Testis (tissue), 2 donors: ENCODE measurements at regions not wholly inside any gene's neighbourhood (a gene's known extent, or its start where the extent isn't known, plus 50 kb on each side); places are given as distances from the start of the nearest gene placed in this dataset.

Experiments
- DNase-seq: peaks from one replicate; pipeline ENCODE4 v3.0.0-alpha.2; 2019
- H3K27ac ChIP-seq, 2 donors: fragments of 200-600 bp; sonication (generic); one replicate each; pipeline ENCODE4 v1.5.1; 2019
- H3K27me3 ChIP-seq: fragments of 200-600 bp; sonication (generic); one replicate; pipeline ENCODE4 v1.5.1; 2019
- H3K36me3 ChIP-seq: fragments of 200-600 bp; sonication (generic); one replicate; pipeline ENCODE4 v1.5.1; 2017; ENCODE audit warnings: low read depth; ENCODE audit errors: missing control alignments
- H3K4me1 ChIP-seq: fragments of 200-600 bp; sonication (generic); one replicate; pipeline ENCODE4 v1.5.1; 2019
- H3K4me3 ChIP-seq, 2 donors: fragments of 200-600 bp; sonication (generic); one replicate each; pipeline ENCODE4 v1.5.1; 2017 to 2019
- H3K9me3 ChIP-seq: fragments of 200-600 bp; sonication (generic); one replicate; pipeline ENCODE4 v1.5.1; 2017
- POLR2A ChIP-seq: fragments of 450-650 bp; IDR thresholded peaks from one replicate; pipeline ENCODE4 v1.6.1; 2017; ENCODE audit warnings: antibody characterized with exemption, mild to moderate bottlenecking, moderate library complexity
- WGBS, 2 donors: methylation state at CpG; one replicate each; pipeline ENCODE4 v1.1.5; 2018; 5-methylcytosine and 5-hydroxymethylcytosine counted together
- intact Hi-C: fragments of 100-400 bp; cut with DNase I; formaldehyde crosslinking; loops from one replicate; pipeline ENCODE4 v1.15.1; 2023; ENCODE audit warnings: low total_unique reads
- TF ChIP-seq, protein P1 (sequence below), 3 experiments: fragments of 450-650 bp in 2 of 3; fragments of 200-600 bp in 1 of 3; sonication (generic) in 1 of 3; IDR thresholded peaks; one replicate each; pipeline ENCODE4 v1.5.1; 2016 to 2019; ENCODE audit warnings: antibody characterized with exemption in 3 of 3, mild to moderate bottlenecking in 2 of 3, moderate library complexity in 1 of 3

DNA sequence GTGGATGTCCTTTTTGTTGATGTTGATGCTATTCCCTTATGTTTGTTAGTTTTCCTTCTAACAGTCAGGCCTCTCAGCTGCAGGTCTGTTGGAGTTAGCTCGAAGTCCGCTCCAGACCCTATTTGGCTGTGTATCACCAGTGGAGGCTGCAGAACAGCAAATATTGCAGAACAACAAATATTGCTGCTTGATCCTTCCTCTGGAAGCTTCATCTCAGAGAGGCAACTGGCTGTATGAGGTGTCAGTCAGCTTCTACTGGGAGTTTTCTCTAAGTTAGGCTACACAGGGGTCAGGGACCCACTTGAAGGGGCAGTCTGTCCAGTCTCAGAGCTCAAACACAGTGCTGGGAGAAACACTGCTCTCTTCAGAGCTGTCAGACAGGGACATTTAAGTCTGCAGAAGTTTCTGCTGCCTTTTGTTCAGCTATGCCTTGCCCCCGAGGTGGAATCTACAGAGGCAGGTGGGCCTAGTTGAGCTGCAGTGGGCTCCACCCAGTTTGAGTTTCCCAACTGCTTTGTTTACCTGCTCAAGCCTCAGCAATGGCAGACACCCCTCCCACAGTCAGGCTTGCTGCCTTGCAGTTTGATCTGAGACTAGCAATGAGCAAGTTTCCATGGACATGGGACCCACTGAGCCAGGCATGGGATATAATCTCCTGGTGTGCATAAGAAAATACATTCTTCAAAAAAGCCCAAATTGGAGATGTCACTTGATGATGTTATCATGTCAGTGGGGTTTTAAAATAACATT is 99.5 kb downstream of the KDM5D start:
- Histone ChIP-seq H3K27me3 (no peaks in the 10 kb centered on the region), H3K4me3 (no peak overlapping the region), H3K9me3 (no peaks in the 10 kb centered on the region), H3K36me3 (no peaks in the 10 kb centered on the region), H3K27ac (no peak overlapping the region), H3K4me1 (no peaks in the 10 kb centered on the region)
- TF ChIP-seq, protein P1, sequence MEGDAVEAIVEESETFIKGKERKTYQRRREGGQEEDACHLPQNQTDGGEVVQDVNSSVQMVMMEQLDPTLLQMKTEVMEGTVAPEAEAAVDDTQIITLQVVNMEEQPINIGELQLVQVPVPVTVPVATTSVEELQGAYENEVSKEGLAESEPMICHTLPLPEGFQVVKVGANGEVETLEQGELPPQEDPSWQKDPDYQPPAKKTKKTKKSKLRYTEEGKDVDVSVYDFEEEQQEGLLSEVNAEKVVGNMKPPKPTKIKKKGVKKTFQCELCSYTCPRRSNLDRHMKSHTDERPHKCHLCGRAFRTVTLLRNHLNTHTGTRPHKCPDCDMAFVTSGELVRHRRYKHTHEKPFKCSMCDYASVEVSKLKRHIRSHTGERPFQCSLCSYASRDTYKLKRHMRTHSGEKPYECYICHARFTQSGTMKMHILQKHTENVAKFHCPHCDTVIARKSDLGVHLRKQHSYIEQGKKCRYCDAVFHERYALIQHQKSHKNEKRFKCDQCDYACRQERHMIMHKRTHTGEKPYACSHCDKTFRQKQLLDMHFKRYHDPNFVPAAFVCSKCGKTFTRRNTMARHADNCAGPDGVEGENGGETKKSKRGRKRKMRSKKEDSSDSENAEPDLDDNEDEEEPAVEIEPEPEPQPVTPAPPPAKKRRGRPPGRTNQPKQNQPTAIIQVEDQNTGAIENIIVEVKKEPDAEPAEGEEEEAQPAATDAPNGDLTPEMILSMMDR (IDR thresholded peaks at IDR 0.05) = no peak
- TF ChIP-seq POLR2A = no peak
- 20 to 51% methylated on average over 2 of the region's 3 CpGs for WGBS, 2 donors
- no peak for DNase-seq
- intact Hi-C loops = no loop called here

DNA sequence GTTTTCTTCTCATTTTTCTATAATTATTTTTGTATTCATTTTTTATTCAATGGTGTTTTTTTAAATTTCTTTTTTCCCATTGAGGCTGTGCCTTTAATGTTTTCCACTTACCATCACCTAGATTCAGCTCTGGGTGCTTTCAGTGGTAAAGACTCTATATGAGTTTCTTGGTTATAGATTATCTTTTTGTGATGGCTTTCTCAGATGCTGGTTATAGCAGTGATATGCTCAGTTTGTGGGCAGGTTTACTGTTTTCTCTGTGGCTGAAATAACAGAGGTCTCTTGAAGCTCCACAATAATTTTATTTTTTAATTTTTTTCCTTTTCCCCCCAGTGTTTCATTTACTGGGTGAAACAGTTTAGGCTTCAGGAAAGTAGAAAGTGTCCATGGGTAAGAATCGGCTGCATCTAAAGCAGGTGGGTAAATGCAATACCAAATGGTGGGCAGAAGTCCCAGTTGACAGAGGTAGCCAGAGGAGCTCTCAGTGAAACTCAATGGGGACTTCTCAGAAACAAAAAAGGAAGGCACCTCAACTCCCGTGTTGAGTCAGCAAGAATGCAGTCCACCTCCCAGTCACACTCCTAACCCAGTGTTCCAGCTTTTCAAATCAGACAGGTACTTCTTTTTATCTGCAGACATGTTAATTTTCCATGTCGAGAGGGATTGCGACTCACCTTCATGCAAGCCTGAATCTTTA is 106.7 kb downstream of the KDM5D start:
- Histone ChIP-seq H3K4me1 (no peaks in the 10 kb centered on the region), H3K9me3 (no peaks in the 10 kb centered on the region), H3K36me3 (no peaks in the 10 kb centered on the region), H3K27ac (no peak overlapping the region), H3K4me3 (no peak overlapping the region), H3K27me3 (no peaks in the 10 kb centered on the region)
- TF ChIP-seq POLR2A = no peak
- TF ChIP-seq, protein P1 (IDR thresholded peaks at IDR 0.05) = no peak
- DNase-seq = no peak
- WGBS, 2 donors = 64 to 71% methylated on average over 1 to 4 of the region's 4 CpGs
- intact Hi-C loops = no loop called here

DNA sequence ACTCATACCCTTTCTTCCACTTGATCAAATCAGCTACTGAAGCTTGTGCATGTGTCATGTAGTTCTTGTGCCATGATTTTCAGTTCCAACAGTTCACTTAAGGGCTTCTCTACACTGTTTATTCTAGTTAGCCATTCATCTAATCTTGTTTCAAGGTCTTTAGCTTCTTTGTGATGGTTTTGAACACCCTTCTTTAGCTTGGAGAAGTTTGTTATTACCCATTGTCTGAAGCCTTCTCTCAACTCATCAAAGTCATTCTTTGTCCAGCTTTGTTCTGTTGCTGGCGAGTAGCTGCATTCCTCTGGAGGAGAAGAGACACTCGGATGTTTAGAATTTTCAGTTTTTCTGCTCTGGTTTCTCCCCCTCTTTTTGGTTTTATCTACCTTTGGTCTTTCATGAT is 115.6 kb downstream of the KDM5D start:
- Histone ChIP-seq H3K27ac (no peak overlapping the region), H3K4me3 (no peak overlapping the region), H3K27me3 (no peaks in the 10 kb centered on the region), H3K4me1 (no peaks in the 10 kb centered on the region), H3K9me3 (no peaks in the 10 kb centered on the region), H3K36me3 (no peaks in the 10 kb centered on the region)
- WGBS, 2 donors = 46 to 67% methylated on average over 2 of the region's 2 CpGs
- TF ChIP-seq, protein P1 (IDR thresholded peaks at IDR 0.05) = no peak
- TF ChIP-seq POLR2A = no peak
- no peak for DNase-seq
- intact Hi-C loops = no loop called here

DNA sequence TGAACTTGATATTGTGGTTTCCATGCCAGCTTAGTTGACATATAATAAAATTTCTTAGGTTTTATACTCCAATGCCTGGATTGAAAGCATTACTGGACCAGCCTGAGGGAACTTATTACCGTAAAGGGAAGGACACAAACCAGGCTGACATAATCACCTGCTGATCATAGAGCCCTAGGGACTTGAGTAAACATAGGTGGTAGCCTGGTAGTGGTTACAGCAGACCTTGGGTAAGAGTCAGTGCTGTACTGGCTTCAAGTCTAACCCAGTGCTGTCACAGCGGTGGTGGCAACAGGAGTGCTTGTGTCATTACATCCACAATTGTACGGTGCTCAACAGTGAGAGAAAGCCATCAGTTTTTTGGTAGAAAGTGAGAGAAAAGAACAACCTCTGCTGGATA is 122.1 kb downstream of the KDM5D start:
- no peak overlapping the region for H3K27ac ChIP-seq
- no peaks in the 10 kb centered on the region for H3K4me1 ChIP-seq
- H3K9me3 ChIP-seq = no peaks in the 10 kb centered on the region
- H3K27me3 ChIP-seq = no peaks in the 10 kb centered on the region
- intact Hi-C loops = no loop called here
- 73 to 91% methylated on average over 2 to 3 of the region's 3 CpGs for WGBS, 2 donors
- no peak for DNase-seq
- no peak overlapping the region for H3K4me3 ChIP-seq
- H3K36me3 ChIP-seq = no peaks in the 10 kb centered on the region
- TF ChIP-seq, protein P1 (IDR thresholded peaks at IDR 0.05) = no peak
- no peak for TF ChIP-seq POLR2A
